PC-3 (cell line): ENCODE measurements at regions not wholly inside any gene's neighbourhood (a gene's known extent, or its start where the extent isn't known, plus 50 kb on each side); places are given as distances from the start of the nearest gene placed in this dataset.
"Not testable (repeated sequence)": the region's sequence is repeated elsewhere in the genome, so short reads cannot be mapped to it uniquely, and the experiment has no call there.

Source experiments
- ATAC-seq: fragments of 200-7000 bp; cut with Tn5 transposase; 2 replicates; pipeline ENCODE4 v1.9.1; 2020; ENCODE audit warnings: mild to moderate bottlenecking, moderate library complexity
- BruUV-seq: library from RNA; stranded (reverse); fragments of 400-500 nt; replicated peaks from 2 replicates; lab custom pipeline; 2021; lab: Mats Ljungman, UMichigan
- CTCF ChIA-PET: fragments of 300-600 bp; sonication (Branson Sonifier 250); formaldehyde crosslinking; loops from one replicate; lab custom pipeline; 2022; ENCODE audit warnings: antibody characterized with exemption; lab: Charles Lee
- POLR2A ChIA-PET: fragments of 300-600 bp; sonication (Branson Sonifier 250); formaldehyde crosslinking; loops from one replicate; lab custom pipeline; 2022; ENCODE audit warnings: antibody characterized with exemption; ENCODE audit not compliant: unreplicated experiment; lab: Charles Lee
- DNase-seq: peaks from one replicate; pipeline ENCODE4 v3.0.0-alpha.2; 2015
- H2AFZ ChIP-seq: fragments of 300-600 bp; sonication (generic); 2 replicates; pipeline ENCODE4 v1.6.0; 2016; ENCODE audit warnings: antibody characterized with exemption, low read length
- H3F3A ChIP-seq: fragments of 300-600 bp; sonication (generic); one replicate; pipeline ENCODE4 v1.6.0; 2017; ENCODE audit warnings: antibody characterized with exemption, low read length, control low read depth, mild to moderate bottlenecking; ENCODE audit not compliant: unreplicated experiment
- H3K27ac ChIP-seq: fragments of 300-600 bp; sonication (generic); 2 replicates; pipeline ENCODE4 v1.5.1; 2016; ENCODE audit warnings: mild to moderate bottlenecking, low read length
- H3K27me3 ChIP-seq: fragments of 300-600 bp; sonication (generic); 2 replicates; pipeline ENCODE4 v1.6.1; 2016; ENCODE audit warnings: low read length, mixed read lengths
- H3K36me3 ChIP-seq: fragments of 300-600 bp; sonication (generic); 2 replicates; pipeline ENCODE4 v1.6.1; 2016; ENCODE audit warnings: low read depth, mixed run types, low read length, mixed read lengths
- H3K4me1 ChIP-seq: fragments of 300-600 bp; sonication (generic); 2 replicates; pipeline ENCODE4 v1.5.1; 2016; ENCODE audit warnings: low read length; ENCODE audit not compliant: insufficient read depth
- H3K4me2 ChIP-seq: fragments of 300-600 bp; sonication (generic); 2 replicates; pipeline ENCODE4 v1.6.0; 2016; ENCODE audit warnings: low read length
- H3K4me3 ChIP-seq: fragments of 300-600 bp; sonication (generic); 2 replicates; pipeline ENCODE4 v1.5.1; 2016; ENCODE audit warnings: mild to moderate bottlenecking, low read length, mixed read lengths
- H3K79me2 ChIP-seq: fragments of 300-600 bp; sonication (generic); 2 replicates; pipeline ENCODE4 v1.6.1; 2017; ENCODE audit warnings: low read length, mixed read lengths
- H3K9ac ChIP-seq: fragments of 300-600 bp; sonication (generic); 2 replicates; pipeline ENCODE4 v1.6.0; 2016; ENCODE audit warnings: mild to moderate bottlenecking, low read length
- H3K9me2 ChIP-seq: fragments of 300-600 bp; sonication (generic); replicated peaks from 2 replicates; pipeline ENCODE4 v1.6.1; 2016; ENCODE audit warnings: mixed run types, low read length, mixed read lengths
- H3K9me3 ChIP-seq: fragments of 300-600 bp; sonication (generic); 2 replicates; pipeline ENCODE4 v1.6.1; 2016; ENCODE audit warnings: low read length, mixed read lengths
- H4K20me1 ChIP-seq: fragments of 300-600 bp; sonication (generic); 2 replicates; pipeline ENCODE4 v1.6.1; 2016; ENCODE audit warnings: low read length, mixed read lengths
- EZH2 ChIP-seq: fragments of 300-600 bp; sonication (generic); IDR thresholded peaks from one replicate; pipeline ENCODE4 v1.6.1; 2017; ENCODE audit warnings: antibody characterized with exemption, mild to moderate bottlenecking, low read length; ENCODE audit not compliant: unreplicated experiment
- EZH2phosphoT487 ChIP-seq: fragments of 300-600 bp; sonication (generic); IDR thresholded peaks from 2 replicates; pipeline ENCODE4 v1.6.1; 2018; ENCODE audit warnings: mild to moderate bottlenecking, antibody characterized with exemption, low read length, borderline replicate concordance
- intact Hi-C: fragments of 100-400 bp; cut with micrococcal nuclease; formaldehyde crosslinking; loops from 2 replicates; pipeline ENCODE4 v1.9.0; 2023
- TF ChIP-seq, protein P1 (sequence below): fragments of 300-600 bp; sonication (generic); conservative IDR thresholded peaks from 2 replicates; pipeline ENCODE4 v1.5.1; 2017; ENCODE audit warnings: antibody characterized with exemption, low read depth, mild to moderate bottlenecking, low read length

GRCh38 chr14:56358275-56358674 lies 221.3 kb upstream of the TMEM260 start:
- no peaks in the 10 kb centered on the region for H3K4me1 ChIP-seq
- POLR2A ChIA-PET: no interaction called here
- intact Hi-C loops: no loop called here

DNA sequence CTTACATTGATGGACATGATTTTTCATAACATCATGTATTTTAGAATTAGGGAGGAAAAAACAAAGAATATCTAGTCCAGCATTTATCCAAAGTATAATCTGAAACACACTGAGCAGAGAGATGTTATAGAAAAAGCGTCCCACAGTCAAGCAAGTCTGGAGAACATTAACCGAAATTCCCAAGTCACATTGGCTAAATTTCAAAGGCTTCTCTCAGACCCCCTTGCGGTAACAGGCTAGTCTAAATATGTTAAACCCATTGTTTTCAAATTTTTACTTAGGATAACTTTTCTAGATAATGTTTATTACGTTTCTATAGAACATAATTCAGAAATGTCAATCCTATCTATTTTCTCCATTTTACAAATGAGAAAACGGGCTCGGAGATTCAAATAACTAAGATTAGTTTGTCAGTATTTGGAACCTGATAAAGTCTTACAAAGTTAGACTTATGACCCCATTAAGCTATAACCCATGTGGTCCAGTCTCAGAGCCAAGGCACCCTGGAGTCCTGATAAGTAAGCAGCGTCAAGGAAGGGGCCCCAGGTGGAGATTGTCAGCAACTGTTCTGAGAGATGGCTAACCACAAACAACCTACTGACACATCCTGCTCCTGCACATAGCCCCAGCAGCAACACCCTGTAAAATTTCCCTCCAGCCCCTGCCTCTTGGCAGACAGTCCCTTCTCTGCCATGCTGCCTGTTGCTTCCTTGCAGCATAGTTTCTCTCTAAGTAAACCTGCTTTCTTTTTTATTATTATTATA lies 220.6 kb upstream of the TMEM260 start:
- DNase-seq: no peak

More at GRCh38 chr14:56358275-56358674, 221.3 kb upstream of the TMEM260 start:
- CTCF ChIA-PET: interaction anchor here (0.6 kb wide), 1 partner anchor 218 kb away, joined by 4 read pairs; no protein-coding TSS in a partner anchor
- TF ChIP-seq EZH2phosphoT487 (no peak), EZH2 (no peak)
- TF ChIP-seq, protein P1, sequence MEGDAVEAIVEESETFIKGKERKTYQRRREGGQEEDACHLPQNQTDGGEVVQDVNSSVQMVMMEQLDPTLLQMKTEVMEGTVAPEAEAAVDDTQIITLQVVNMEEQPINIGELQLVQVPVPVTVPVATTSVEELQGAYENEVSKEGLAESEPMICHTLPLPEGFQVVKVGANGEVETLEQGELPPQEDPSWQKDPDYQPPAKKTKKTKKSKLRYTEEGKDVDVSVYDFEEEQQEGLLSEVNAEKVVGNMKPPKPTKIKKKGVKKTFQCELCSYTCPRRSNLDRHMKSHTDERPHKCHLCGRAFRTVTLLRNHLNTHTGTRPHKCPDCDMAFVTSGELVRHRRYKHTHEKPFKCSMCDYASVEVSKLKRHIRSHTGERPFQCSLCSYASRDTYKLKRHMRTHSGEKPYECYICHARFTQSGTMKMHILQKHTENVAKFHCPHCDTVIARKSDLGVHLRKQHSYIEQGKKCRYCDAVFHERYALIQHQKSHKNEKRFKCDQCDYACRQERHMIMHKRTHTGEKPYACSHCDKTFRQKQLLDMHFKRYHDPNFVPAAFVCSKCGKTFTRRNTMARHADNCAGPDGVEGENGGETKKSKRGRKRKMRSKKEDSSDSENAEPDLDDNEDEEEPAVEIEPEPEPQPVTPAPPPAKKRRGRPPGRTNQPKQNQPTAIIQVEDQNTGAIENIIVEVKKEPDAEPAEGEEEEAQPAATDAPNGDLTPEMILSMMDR: no peak
- Histone ChIP-seq H3K79me2 (no peaks in the 10 kb centered on the region), H3K36me3 (no peaks in the 10 kb centered on the region), H3K27ac (no peak overlapping the region), H3K9me3 (no peaks in the 10 kb centered on the region), H3F3A (no peaks in the 10 kb centered on the region), H2AFZ (no peak overlapping the region), H3K4me3 (no peak overlapping the region), H4K20me1 (no peaks in the 10 kb centered on the region), H3K9ac (no peak overlapping the region), H3K9me2 (no peaks in the 10 kb centered on the region), H3K4me2 (no peak overlapping the region), H3K27me3 (peaks cover 54% of the 10 kb centered on the region)
- no TSS peak for BruUV-seq
- ATAC-seq: no peak
- DNase-seq: no peak

DNA sequence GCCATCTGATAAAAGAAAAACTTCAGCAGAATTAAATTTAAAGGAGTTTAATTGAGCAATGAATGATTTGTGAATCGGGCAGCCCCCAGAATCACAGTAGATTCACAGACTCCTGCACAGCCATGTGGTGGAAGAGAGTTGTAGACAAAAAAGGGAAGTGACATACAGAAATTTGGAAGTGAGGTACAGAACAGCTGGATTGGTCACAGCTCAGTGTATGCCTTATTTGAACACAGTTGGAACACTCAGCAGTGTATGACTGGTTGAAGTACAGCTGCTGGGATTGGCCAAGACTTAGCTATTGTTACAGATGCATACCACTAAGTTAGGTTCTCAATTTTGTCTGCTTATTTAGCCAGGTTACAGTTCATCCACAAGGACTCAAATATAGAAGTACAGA lies 213.9 kb upstream of the TMEM260 start:
- ATAC-seq, BruUV-seq, H3K79me2 ChIP-seq, H4K20me1 ChIP-seq, H3K9me3 ChIP-seq, H3K9ac ChIP-seq, H3K27ac ChIP-seq, H3K4me2 ChIP-seq, H3K36me3 ChIP-seq, intact Hi-C loops, POLR2A ChIA-PET, CTCF ChIA-PET, H3F3A ChIP-seq, H3K9me2 ChIP-seq, DNase-seq, H3K4me3 ChIP-seq, H2AFZ ChIP-seq, H3K4me1 ChIP-seq: not testable (repeated sequence)
- peaks cover 29% of the 10 kb centered on the region for H3K27me3 ChIP-seq

More for the DNA sequence above, 220.6 kb upstream of the TMEM260 start:
- intact Hi-C loops: no loop called here
- ChIA-PET CTCF (no interaction called here), POLR2A (no interaction called here)
- no peaks in the 10 kb centered on the region for H3K36me3 ChIP-seq
- TF ChIP-seq, protein P1: no peak
- no TSS peak for BruUV-seq
- no peaks in the 10 kb centered on the region for H4K20me1 ChIP-seq
- no peak overlapping the region for H3K9ac ChIP-seq
- H3K4me1 ChIP-seq: no peaks in the 10 kb centered on the region
- H2AFZ ChIP-seq: no peak overlapping the region
- H3K9me3 ChIP-seq: no peaks in the 10 kb centered on the region
- H3K79me2 ChIP-seq: no peaks in the 10 kb centered on the region
- no peaks in the 10 kb centered on the region for H3F3A ChIP-seq
- no peaks in the 10 kb centered on the region for H3K9me2 ChIP-seq
- peaks cover 53% of the 10 kb centered on the region for H3K27me3 ChIP-seq
- no peak overlapping the region for H3K4me3 ChIP-seq
- ATAC-seq: no peak
- H3K4me2 ChIP-seq: no peak overlapping the region
- H3K27ac ChIP-seq: no peak overlapping the region
